Gastroesophageal sphincter (tissue), 4 donors: ENCODE measurements at regions not wholly inside any gene's neighbourhood (a gene's known extent, or its start where the extent isn't known, plus 50 kb on each side); places are given as distances from the start of the nearest gene placed in this dataset.

Source experiments
- ATAC-seq: fragments of 150-250 bp; one replicate; pipeline ENCODE4 v1.9.1; 2016; ENCODE audit warnings: mild to moderate bottlenecking, moderate library complexity
- H3K27ac ChIP-seq, 4 donors: fragments of 200-600 bp; sonication (generic) in 3 of 4; 1 replicate in 3 of 4; 2 replicates in 1 of 4; pipeline ENCODE4 v1.5.1; 2016 to 2019
- H3K27me3 ChIP-seq: fragments of 200-600 bp; sonication (generic); one replicate; pipeline ENCODE4 v1.5.1; 2019
- H3K36me3 ChIP-seq, 2 donors: fragments of 200-600 bp; sonication (generic); one replicate each; pipeline ENCODE4 v1.5.1; 2019; ENCODE audit warnings: control low read depth in 1 of 2
- H3K4me1 ChIP-seq, 3 donors: fragments of 200-600 bp; sonication (generic); 1 replicate in 2 of 3; 2 replicates in 1 of 3; pipeline ENCODE4 v1.5.1; 2016 to 2019; ENCODE audit warnings: control low read depth in 2 of 3
- H3K4me3 ChIP-seq, 2 donors: fragments of 200-600 bp; sonication (generic); one replicate each; pipeline ENCODE4 v1.5.1; 2019; ENCODE audit warnings: mild to moderate bottlenecking in 1 of 2, moderate library complexity in 1 of 2
- H3K9me3 ChIP-seq, 3 donors: fragments of 200-600 bp; sonication (generic); one replicate each; pipeline ENCODE4 v1.5.1; 2017 to 2019; ENCODE audit warnings: control low read depth in 2 of 3
- EP300 ChIP-seq: sonication (generic); formaldehyde crosslinking; IDR thresholded peaks from one replicate; pipeline ENCODE4 v1.6.1; 2017; ENCODE audit warnings: antibody characterized with exemption, mild to moderate bottlenecking
- POLR2A ChIP-seq, 2 donors: fragments of 450-650 bp; IDR thresholded peaks; one replicate each; pipeline ENCODE4 v1.6.1; 2017; ENCODE audit warnings: antibody characterized with exemption in 2 of 2, mild to moderate bottlenecking in 2 of 2, moderate library complexity in 1 of 2
- POLR2AphosphoS5 ChIP-seq: sonication (generic); formaldehyde crosslinking; IDR thresholded peaks from one replicate; pipeline ENCODE4 v1.6.1; 2017; ENCODE audit warnings: antibody characterized with exemption
- WGBS, 2 donors: methylation state at CpG; one replicate each; pipeline ENCODE4 v1.1.5; 2018; ENCODE audit warnings: low coverage in 1 of 2; 5-methylcytosine and 5-hydroxymethylcytosine counted together
- TF ChIP-seq, protein P1 (sequence below), 4 experiments: fragments of 200-600 bp in 2 of 4; fragments of 450-650 bp in 2 of 4; sonication (generic) in 1 of 4; IDR thresholded peaks; one replicate each; pipeline ENCODE4 v1.5.1; 2017 to 2019; ENCODE audit warnings: antibody characterized with exemption in 4 of 4, mild to moderate bottlenecking in 2 of 4, moderate library complexity in 2 of 4

DNA sequence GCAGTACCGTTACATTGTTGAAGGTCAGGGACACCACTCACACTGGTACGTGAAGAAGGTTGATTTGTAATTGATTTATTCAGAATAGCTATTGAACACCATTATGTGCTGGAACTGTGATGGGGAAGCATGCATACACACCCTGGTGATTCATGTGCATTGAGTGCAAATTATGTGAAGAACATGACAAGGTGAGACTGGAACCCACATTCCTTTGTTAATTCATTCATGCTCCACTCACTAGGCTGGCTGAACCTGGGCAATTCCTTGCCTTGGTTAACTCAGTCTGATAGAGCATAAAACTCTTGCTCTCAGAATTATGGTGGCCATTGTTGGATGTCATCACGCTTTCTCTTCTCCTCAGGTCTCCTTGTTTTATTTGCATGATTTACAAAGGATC lies 67.3 kb upstream of the TPK1 start:
- H3K27ac ChIP-seq = no peak overlapping the region
- H3K4me3 ChIP-seq = no peak overlapping the region
- ATAC-seq = no peak
- no peaks in the 10 kb centered on the region for H3K4me1 ChIP-seq
- no peaks in the 10 kb centered on the region for H3K36me3 ChIP-seq
- H3K27me3 ChIP-seq = peaks cover 6% of the 10 kb centered on the region
- H3K9me3 ChIP-seq = no peaks in the 10 kb centered on the region
- 85 to 89% methylated on average over 3 of the region's 3 CpGs for WGBS, 2 donors
- TF ChIP-seq POLR2AphosphoS5 = no peak
- no peak for TF ChIP-seq EP300
- TF ChIP-seq, protein P1, sequence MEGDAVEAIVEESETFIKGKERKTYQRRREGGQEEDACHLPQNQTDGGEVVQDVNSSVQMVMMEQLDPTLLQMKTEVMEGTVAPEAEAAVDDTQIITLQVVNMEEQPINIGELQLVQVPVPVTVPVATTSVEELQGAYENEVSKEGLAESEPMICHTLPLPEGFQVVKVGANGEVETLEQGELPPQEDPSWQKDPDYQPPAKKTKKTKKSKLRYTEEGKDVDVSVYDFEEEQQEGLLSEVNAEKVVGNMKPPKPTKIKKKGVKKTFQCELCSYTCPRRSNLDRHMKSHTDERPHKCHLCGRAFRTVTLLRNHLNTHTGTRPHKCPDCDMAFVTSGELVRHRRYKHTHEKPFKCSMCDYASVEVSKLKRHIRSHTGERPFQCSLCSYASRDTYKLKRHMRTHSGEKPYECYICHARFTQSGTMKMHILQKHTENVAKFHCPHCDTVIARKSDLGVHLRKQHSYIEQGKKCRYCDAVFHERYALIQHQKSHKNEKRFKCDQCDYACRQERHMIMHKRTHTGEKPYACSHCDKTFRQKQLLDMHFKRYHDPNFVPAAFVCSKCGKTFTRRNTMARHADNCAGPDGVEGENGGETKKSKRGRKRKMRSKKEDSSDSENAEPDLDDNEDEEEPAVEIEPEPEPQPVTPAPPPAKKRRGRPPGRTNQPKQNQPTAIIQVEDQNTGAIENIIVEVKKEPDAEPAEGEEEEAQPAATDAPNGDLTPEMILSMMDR (IDR thresholded peaks at IDR 0.05) = no peak
- TF ChIP-seq POLR2A (IDR thresholded peaks at IDR 0.05) = no peak

DNA sequence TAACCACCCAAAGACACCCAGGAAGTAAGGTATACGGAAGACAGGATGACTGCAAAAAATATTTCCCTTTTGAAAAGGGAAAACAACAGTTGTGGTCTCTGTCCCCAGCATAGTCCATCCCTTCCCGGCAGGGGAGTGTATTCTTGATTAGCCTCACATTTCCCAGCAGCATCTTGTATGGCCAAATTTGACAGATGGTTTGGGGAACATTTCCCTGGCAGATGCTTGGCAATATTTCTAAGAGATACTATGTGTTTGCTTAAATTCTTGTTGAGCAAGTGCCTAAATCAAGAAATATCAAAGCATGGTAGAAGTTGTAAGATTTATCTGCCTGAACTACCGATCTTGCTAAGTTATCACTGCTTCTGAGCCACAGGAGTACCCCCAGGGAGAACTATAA lies 56.9 kb upstream of the TPK1 start:
- Histone ChIP-seq H3K36me3 (no peaks in the 10 kb centered on the region), H3K27ac (no peak overlapping the region), H3K27me3 (no peaks in the 10 kb centered on the region), H3K9me3 (no peaks in the 10 kb centered on the region), H3K4me3 (no peak overlapping the region), H3K4me1 (no peaks in the 10 kb centered on the region)
- ATAC-seq = no peak
- WGBS, 2 donors = 65 to 69% methylated on average over 3 of the region's 3 CpGs
- TF ChIP-seq, protein P1 (IDR thresholded peaks at IDR 0.05) = no peak
- TF ChIP-seq EP300 (no peak), POLR2A (IDR thresholded peaks at IDR 0.05) (no peak), POLR2AphosphoS5 (no peak)
